ENCODE measurements at regions not wholly inside any gene's neighbourhood (a gene's known extent, or its start where the extent isn't known, plus 50 kb on each side); places are given as distances from the start of the nearest gene placed in this dataset.

DNA sequence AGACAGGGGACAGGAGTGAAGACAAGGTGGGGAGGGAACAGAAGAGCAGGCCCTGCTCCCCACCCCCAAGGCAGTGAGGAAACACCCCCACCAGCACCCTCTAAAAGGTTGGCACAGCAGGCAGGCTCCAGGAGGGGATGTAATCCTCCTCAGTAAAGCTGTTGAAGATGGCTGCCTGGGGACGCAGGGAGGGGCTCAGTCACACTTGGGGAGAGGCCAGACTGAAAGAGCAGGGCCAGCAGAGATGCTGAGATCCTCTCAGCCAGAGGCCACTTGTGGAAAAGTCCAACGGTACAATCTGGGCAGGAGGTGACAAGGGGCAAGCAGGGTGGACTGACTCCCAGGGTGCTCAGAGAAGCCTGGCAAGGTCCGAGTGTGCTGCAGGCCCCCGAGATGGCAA lies 154.8 kb upstream of the ID2 start:
- Mint-ChIP-seq H3K27ac (no peak overlapping the region), H3K27me3 (ENCODE audit: insufficient read depth) (no peaks in the 10 kb centered on the region), H3K36me3 (ENCODE audit: low read depth) (peaks cover under 1% of the 10 kb centered on the region), H3K4me3 (no peak overlapping the region), H3K4me1 (peaks cover 23% of the 10 kb centered on the region), H3K9me3 (peaks cover 11% of the 10 kb centered on the region)
- H3K36me3 ChIP-seq (ENCODE audit: control insufficient read depth, insufficient read depth, low read length) = no peaks in the 10 kb centered on the region
- TF ChIP-seq, protein P1, sequence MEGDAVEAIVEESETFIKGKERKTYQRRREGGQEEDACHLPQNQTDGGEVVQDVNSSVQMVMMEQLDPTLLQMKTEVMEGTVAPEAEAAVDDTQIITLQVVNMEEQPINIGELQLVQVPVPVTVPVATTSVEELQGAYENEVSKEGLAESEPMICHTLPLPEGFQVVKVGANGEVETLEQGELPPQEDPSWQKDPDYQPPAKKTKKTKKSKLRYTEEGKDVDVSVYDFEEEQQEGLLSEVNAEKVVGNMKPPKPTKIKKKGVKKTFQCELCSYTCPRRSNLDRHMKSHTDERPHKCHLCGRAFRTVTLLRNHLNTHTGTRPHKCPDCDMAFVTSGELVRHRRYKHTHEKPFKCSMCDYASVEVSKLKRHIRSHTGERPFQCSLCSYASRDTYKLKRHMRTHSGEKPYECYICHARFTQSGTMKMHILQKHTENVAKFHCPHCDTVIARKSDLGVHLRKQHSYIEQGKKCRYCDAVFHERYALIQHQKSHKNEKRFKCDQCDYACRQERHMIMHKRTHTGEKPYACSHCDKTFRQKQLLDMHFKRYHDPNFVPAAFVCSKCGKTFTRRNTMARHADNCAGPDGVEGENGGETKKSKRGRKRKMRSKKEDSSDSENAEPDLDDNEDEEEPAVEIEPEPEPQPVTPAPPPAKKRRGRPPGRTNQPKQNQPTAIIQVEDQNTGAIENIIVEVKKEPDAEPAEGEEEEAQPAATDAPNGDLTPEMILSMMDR (conservative IDR thresholded peaks at IDR 0.05) = no peak
- no peaks in the 10 kb centered on the region for H3K27me3 ChIP-seq (ENCODE audit: control insufficient read depth, insufficient read depth, low read length, poor library complexity, severe bottlenecking)
- H3K4me1 ChIP-seq (ENCODE audit: control insufficient read depth, insufficient read depth, low read length) = peaks cover 5% of the 10 kb centered on the region
- H3K27ac ChIP-seq (ENCODE audit: low read depth, low read length) = no peak overlapping the region
- no peak for DNase-seq
- H3K9me3 ChIP-seq (ENCODE audit: control insufficient read depth, low read length) = peaks cover 9% of the 10 kb centered on the region
- no peak overlapping the region for H3K9ac ChIP-seq (ENCODE audit: extremely low read depth, low read length, poor library complexity, severe bottlenecking)
- 90 to 97% methylated on average over 3 to 4 of the region's 4 CpGs for WGBS, 2 experiments (ENCODE audit: insufficient coverage in 1 of 2, insufficient read length in 1 of 2)
- no peak overlapping the region for H3K4me3 ChIP-seq (ENCODE audit: low read length)

GRCh38 chr2:8527676-8528075 lies 154.2 kb upstream of the ID2 start:
- Mint-ChIP-seq H3K4me1 (peaks cover 23% of the 10 kb centered on the region), H3K27ac (no peak overlapping the region), H3K27me3 (ENCODE audit: insufficient read depth) (no peaks in the 10 kb centered on the region), H3K4me3 (no peak overlapping the region), H3K36me3 (ENCODE audit: low read depth) (peaks cover 2% of the 10 kb centered on the region), H3K9me3 (peaks cover 13% of the 10 kb centered on the region)
- Histone ChIP-seq H3K27me3 (ENCODE audit: control insufficient read depth, insufficient read depth, low read length, poor library complexity, severe bottlenecking) (no peaks in the 10 kb centered on the region), H3K27ac (ENCODE audit: low read depth, low read length) (no peak overlapping the region), H3K9me3 (ENCODE audit: control insufficient read depth, low read length) (peaks cover 9% of the 10 kb centered on the region), H3K4me3 (ENCODE audit: low read length) (no peak overlapping the region), H3K36me3 (ENCODE audit: control insufficient read depth, insufficient read depth, low read length) (no peaks in the 10 kb centered on the region), H3K4me1 (ENCODE audit: control insufficient read depth, insufficient read depth, low read length) (peaks cover 5% of the 10 kb centered on the region), H3K9ac (ENCODE audit: extremely low read depth, low read length, poor library complexity, severe bottlenecking) (no peak overlapping the region)
- WGBS, 2 experiments (ENCODE audit: insufficient coverage in 1 of 2, insufficient read length in 1 of 2) = 68% methylated on average over 4 of the region's 4 CpGs; no CpG with 5 or more reads in 1 of the 2 experiments
- no peak for DNase-seq
- TF ChIP-seq, protein P1 (conservative IDR thresholded peaks at IDR 0.05) = no peak

- H3K4me1 Mint-ChIP-seq = peaks cover 26% of the 10 kb centered on the region
- no peak overlapping the region for H3K4me3 Mint-ChIP-seq
- H3K9ac ChIP-seq (ENCODE audit: extremely low read depth, low read length, poor library complexity, severe bottlenecking) = no peak overlapping the region
- H3K27me3 Mint-ChIP-seq (ENCODE audit: insufficient read depth) = no peaks in the 10 kb centered on the region
- H3K27ac Mint-ChIP-seq = no peak overlapping the region
- H3K27me3 ChIP-seq (ENCODE audit: control insufficient read depth, insufficient read depth, low read length, poor library complexity, severe bottlenecking) = no peaks in the 10 kb centered on the region
- TF ChIP-seq, protein P1 (conservative IDR thresholded peaks at IDR 0.05) = no peak
- no peaks in the 10 kb centered on the region for H3K36me3 ChIP-seq (ENCODE audit: control insufficient read depth, insufficient read depth, low read length)
- 60 to 94% methylated on average over 1 to 3 of the region's 3 CpGs for whole genome bisulfite sequencing, 2 experiments (ENCODE audit: insufficient coverage in 1 of 2, insufficient read length in 1 of 2)
- no peak overlapping the region for H3K27ac ChIP-seq (ENCODE audit: low read depth, low read length)
- peaks cover 2% of the 10 kb centered on the region for H3K36me3 Mint-ChIP-seq (ENCODE audit: low read depth)
- no peak for DNase-seq
- no peak overlapping the region for H3K4me3 ChIP-seq (ENCODE audit: low read length)
- peaks cover 9% of the 10 kb centered on the region for H3K9me3 ChIP-seq (ENCODE audit: control insufficient read depth, low read length)
- peaks cover 5% of the 10 kb centered on the region for H3K4me1 ChIP-seq (ENCODE audit: control insufficient read depth, insufficient read depth, low read length)
- peaks cover 13% of the 10 kb centered on the region for H3K9me3 Mint-ChIP-seq
Measured at GRCh38 chr2:8528863-8529262, 153.0 kb upstream of the ID2 start.

All from endodermal cell (in vitro differentiated cells).